ENCODE measurements at regions not wholly inside any gene's neighbourhood (a gene's known extent, or its start where the extent isn't known, plus 50 kb on each side); places are given as distances from the start of the nearest gene placed in this dataset.

DNA sequence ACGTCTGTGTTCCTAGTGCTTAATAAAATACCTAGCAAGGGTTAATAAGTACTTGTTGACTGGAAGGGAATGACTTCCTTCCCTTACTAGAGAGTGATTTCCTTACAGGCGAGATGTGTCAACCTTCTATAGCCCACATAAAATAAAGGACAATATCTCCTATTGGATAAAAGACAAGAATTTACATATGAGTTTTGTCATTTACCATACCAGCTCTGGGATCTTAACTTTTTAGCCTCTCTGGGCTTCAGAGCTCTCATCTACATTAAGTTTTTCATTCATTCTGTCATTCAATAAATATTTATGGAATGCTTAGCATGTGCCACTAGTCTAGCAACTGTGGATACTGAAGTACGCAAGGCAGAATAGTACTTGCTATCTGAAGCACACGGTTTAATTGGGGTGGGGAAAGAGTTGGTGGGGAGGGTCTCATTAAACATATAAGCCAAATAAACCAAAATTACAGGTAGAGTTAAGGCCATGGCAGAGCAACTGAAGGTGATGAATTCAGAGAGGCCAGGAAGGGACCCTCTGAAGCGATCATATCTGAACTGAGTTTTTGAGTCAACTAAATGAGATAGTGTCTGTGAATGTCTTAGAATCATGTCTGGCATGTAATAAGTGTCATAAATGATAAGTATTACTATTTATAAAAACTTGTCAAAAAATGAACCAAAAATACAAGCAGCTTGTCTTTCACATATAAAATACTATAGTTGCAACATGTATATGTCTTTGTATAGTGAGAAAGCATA lies 91.6 kb upstream of the BMP2K start:
- H3K4me3 ChIP-seq: no peak overlapping the region
- intact Hi-C loops (cut with DNase I): no loop called here
- 52 to 60% (median 55%) methylated on average over 5 of the region's 5 CpGs for WGBS, 3 donors

GRCh38 chr4:78687818-78688217 lies 88.3 kb upstream of the BMP2K start:
- H3K27me3 ChIP-seq (ENCODE audit: insufficient read depth in 3 of 3, low read length in 2 of 3): no peaks in the 10 kb centered on the region
- no peaks in the 10 kb centered on the region for H3K36me3 ChIP-seq (ENCODE audit: insufficient read depth in 1 of 2, low read depth in 1 of 2)
- no peak overlapping the region for H3K4me3 ChIP-seq
- no peak for TF ChIP-seq CTCF (IDR thresholded peaks at IDR 0.05)
- DNase-seq (no peak), ATAC-seq (no peak)
- no peaks in the 10 kb centered on the region for H3K4me1 ChIP-seq
- H3K9me3 ChIP-seq: no peaks in the 10 kb centered on the region
- intact Hi-C loops (cut with DNase I): no loop called here
- WGBS, 3 donors: 88 to 91% (median 88%) methylated on average over 3 of the region's 3 CpGs
- H3K27ac ChIP-seq: no peak overlapping the region

More for the DNA sequence above, 91.6 kb upstream of the BMP2K start:
- Histone ChIP-seq H3K27me3 (ENCODE audit: insufficient read depth in 3 of 3, low read length in 2 of 3) (no peaks in the 10 kb centered on the region), H3K9me3 (no peaks in the 10 kb centered on the region), H3K4me1 (no peaks in the 10 kb centered on the region), H3K27ac (no peak overlapping the region), H3K36me3 (ENCODE audit: insufficient read depth in 1 of 2, low read depth in 1 of 2) (no peaks in the 10 kb centered on the region)
- ATAC-seq (no peak), DNase-seq (no peak)
- no peak for TF ChIP-seq CTCF (IDR thresholded peaks at IDR 0.05)

DNA sequence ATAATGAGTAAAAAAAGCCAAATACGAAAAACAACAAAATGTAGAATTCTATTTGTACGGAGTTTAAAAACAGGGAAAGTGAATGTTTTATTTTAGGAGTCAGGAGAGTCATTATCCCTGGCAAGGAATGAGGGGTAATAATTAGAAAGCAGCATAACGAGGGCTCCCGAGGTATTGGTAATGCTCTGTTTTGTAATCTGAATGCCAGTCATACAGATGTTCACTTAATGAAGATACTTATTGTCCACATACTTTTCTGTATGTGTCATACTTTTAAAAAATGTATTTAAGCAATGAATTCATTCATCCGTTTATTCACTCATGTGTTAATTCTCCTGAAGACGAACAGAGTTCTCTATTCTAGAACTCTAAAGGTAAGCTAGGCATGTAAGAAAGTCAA lies 87.8 kb upstream of the BMP2K start:
- intact Hi-C loops (cut with DNase I): no loop called here
- Histone ChIP-seq H3K36me3 (ENCODE audit: insufficient read depth in 1 of 2, low read depth in 1 of 2) (no peaks in the 10 kb centered on the region), H3K9me3 (no peaks in the 10 kb centered on the region), H3K27ac (no peak overlapping the region), H3K4me3 (no peak overlapping the region), H3K4me1 (no peaks in the 10 kb centered on the region), H3K27me3 (ENCODE audit: insufficient read depth in 3 of 3, low read length in 2 of 3) (no peaks in the 10 kb centered on the region)
- ATAC-seq (no peak), DNase-seq (no peak)
- no peak for TF ChIP-seq CTCF (IDR thresholded peaks at IDR 0.05)
- WGBS, 3 donors: 67% methylated on average over 6 of the region's 6 CpGs

DNA sequence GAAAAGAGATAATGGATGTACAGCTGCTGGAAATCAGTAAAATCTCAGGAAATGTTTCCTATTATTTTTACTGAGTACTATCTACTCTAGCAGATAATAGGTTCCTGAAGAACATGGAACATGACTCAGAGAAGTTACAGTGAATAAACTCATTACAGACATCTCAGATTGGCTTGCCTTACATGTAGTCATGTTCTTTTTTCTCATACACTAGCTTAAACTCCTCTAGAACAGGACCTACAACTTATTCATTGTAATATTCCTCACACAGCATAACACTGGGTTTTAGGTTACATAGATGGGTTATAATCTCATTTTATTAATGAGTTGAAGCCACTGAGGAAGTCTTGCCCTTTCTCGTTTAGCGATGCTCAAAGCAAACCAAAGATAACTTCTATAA lies 86.9 kb upstream of the BMP2K start:
- ATAC-seq: no peak
- no peak for TF ChIP-seq CTCF (IDR thresholded peaks at IDR 0.05)
- WGBS, 3 donors: 92 to 93% (median 93%) methylated on average over 2 of the region's 2 CpGs
- Histone ChIP-seq H3K27ac (no peak overlapping the region), H3K9me3 (no peaks in the 10 kb centered on the region), H3K4me1 (no peaks in the 10 kb centered on the region), H3K4me3 (no peak overlapping the region), H3K36me3 (ENCODE audit: insufficient read depth in 1 of 2, low read depth in 1 of 2) (no peaks in the 10 kb centered on the region), H3K27me3 (ENCODE audit: insufficient read depth in 3 of 3, low read length in 2 of 3) (no peaks in the 10 kb centered on the region)
- intact Hi-C loops (cut with DNase I): no loop called here
- DNase-seq: no peak
